ENCODE measurements at regions not wholly inside any gene's neighbourhood (a gene's known extent, or its start where the extent isn't known, plus 50 kb on each side); places are given as distances from the start of the nearest gene placed in this dataset.

DNA sequence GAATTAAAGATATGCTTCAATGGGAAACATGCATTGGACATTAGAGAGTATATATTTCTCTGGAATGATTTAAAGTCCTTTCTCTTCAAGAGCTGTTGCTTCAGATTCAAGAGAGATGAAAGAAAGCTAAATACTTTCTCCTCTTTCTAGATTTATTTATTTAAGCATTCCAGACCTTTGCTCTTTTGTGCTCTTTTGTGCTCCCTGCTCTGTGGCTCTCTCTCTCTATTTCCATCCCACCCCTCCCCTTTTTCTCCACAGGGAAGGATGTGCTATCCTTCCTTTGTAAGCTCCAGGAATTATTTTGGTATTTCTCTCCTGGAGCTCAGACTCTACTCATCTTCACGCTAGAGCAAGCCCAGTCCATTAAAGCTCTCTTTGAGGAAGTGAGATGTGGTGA is 871.9 kb upstream of the GBE1 start:
- TF ChIP-seq SIN3A (IDR thresholded peaks at IDR 0.05; ENCODE audit: borderline replicate concordance, insufficient read depth, low read length) = no peak
- no peak for TF ChIP-seq POLR2AphosphoS5 (IDR thresholded peaks at IDR 0.05; ENCODE audit: low read depth, low read length)
